GM18508 (cell line): ENCODE measurements at regions not wholly inside any gene's neighbourhood (a gene's known extent, or its start where the extent isn't known, plus 50 kb on each side); places are given as distances from the start of the nearest gene placed in this dataset.
"Not testable (repeated sequence)": the region's sequence is repeated elsewhere in the genome, so short reads cannot be mapped to it uniquely, and the experiment has no call there.

Experiments
- ATAC-seq: cut with Tn5 transposase; IDR thresholded peaks from one replicate; pipeline ENCODE4 v1.9.1; 2021; ENCODE audit warnings: moderate number of reproducible peaks; ENCODE audit not compliant: insufficient read depth, unreplicated experiment

- no peak for ATAC-seq
Measured at GRCh38 chr3:158026236-158026635, 80.0 kb downstream of the SHOX2 start.

GRCh38 chr3:158019897-158020296, 86.3 kb downstream of the SHOX2 start:
- not testable (repeated sequence) for ATAC-seq

GRCh38 chr3:158018462-158018861, 87.8 kb downstream of the SHOX2 start:
- ATAC-seq: no peak

GRCh38 chr3:158012901-158013300, 93.3 kb downstream of the SHOX2 start:
- ATAC-seq: no peak

- ATAC-seq: no peak
Measured at GRCh38 chr3:158005391-158006100, 100.7 kb downstream of the SHOX2 start.

GRCh38 chr3:157999246-157999645, 107.0 kb downstream of the SHOX2 start:
- ATAC-seq: no peak

GRCh38 chr3:157982359-157982758, 123.9 kb downstream of the SHOX2 start:
- no peak for ATAC-seq

- ATAC-seq: no peak
Measured at GRCh38 chr3:157981819-157982218, 124.4 kb downstream of the SHOX2 start.

GRCh38 chr3:157979022-157979421, 127.2 kb downstream of the SHOX2 start:
- no peak for ATAC-seq

GRCh38 chr3:157961665-157962064, 144.6 kb downstream of the SHOX2 start:
- no peak for ATAC-seq

- ATAC-seq: no peak
Measured at GRCh38 chr3:157958457-157958856, 147.8 kb downstream of the SHOX2 start.

GRCh38 chr3:157956850-157957249, 149.4 kb downstream of the SHOX2 start:
- no peak for ATAC-seq

- no peak for ATAC-seq
Measured at GRCh38 chr3:157956176-157956575, 150.0 kb downstream of the SHOX2 start.

GRCh38 chr3:157953565-157953964, 152.7 kb downstream of the SHOX2 start:
- ATAC-seq: no peak

GRCh38 chr3:157948605-157949383, 157.4 kb downstream of the SHOX2 start:
- no peak for ATAC-seq

- no peak for ATAC-seq
Measured at GRCh38 chr3:157939166-157939565, 167.1 kb downstream of the SHOX2 start.

GRCh38 chr3:157938154-157938779, 168.0 kb downstream of the SHOX2 start:
- ATAC-seq: no peak

GRCh38 chr3:157931517-157931916, 174.7 kb downstream of the SHOX2 start:
- ATAC-seq: no peak

- ATAC-seq: no peak
Measured at GRCh38 chr3:157930000-157930780, 176.0 kb downstream of the SHOX2 start.

- no peak for ATAC-seq
Measured at GRCh38 chr3:157926822-157927221, 179.4 kb downstream of the SHOX2 start.

GRCh38 chr3:157922614-157923013, 183.6 kb downstream of the SHOX2 start:
- peak; percentile 90 for ATAC-seq
